ENCODE measurements at regions not wholly inside any gene's neighbourhood (a gene's known extent, or its start where the extent isn't known, plus 50 kb on each side); places are given as distances from the start of the nearest gene placed in this dataset.

GRCh38 chr4:101593666-101594065 lies 196.9 kb upstream of the BANK1 start:
- DNase-seq (ENCODE audit: low read depth), result no peak

GRCh38 chr4:101584306-101584705 lies 206.2 kb upstream of the BANK1 start:
- DNase-seq (ENCODE audit: low read depth), result no peak

GRCh38 chr4:101563126-101563525 lies 215.8 kb upstream of the PPP3CA start:
- no peak for DNase-seq (ENCODE audit: low read depth)

GRCh38 chr4:101556842-101557241 lies 209.5 kb upstream of the PPP3CA start:
- DNase-seq (ENCODE audit: low read depth), result no peak

GRCh38 chr4:101555341-101555880 lies 208.1 kb upstream of the PPP3CA start:
- DNase-seq (ENCODE audit: low read depth), result no peak

GRCh38 chr4:101540336-101540735 lies 193.0 kb upstream of the PPP3CA start:
- no peak for DNase-seq (ENCODE audit: low read depth)

GRCh38 chr4:101528526-101528925 lies 181.2 kb upstream of the PPP3CA start:
- DNase-seq (ENCODE audit: low read depth), result no peak

- peak; percentile 14 for DNase-seq (ENCODE audit: low read depth)
These were observed 179.9 kb upstream of the PPP3CA start for GRCh38 chr4:101527188-101527587.

- DNase-seq (ENCODE audit: low read depth), result no peak
These were observed 168.2 kb upstream of the PPP3CA start for GRCh38 chr4:101515566-101515965.

GRCh38 chr4:101515099-101515498 lies 167.8 kb upstream of the PPP3CA start:
- no peak for DNase-seq (ENCODE audit: low read depth)

- DNase-seq (ENCODE audit: low read depth), result no peak
These were observed 165.1 kb upstream of the PPP3CA start for GRCh38 chr4:101512416-101512815.

- no peak for DNase-seq (ENCODE audit: low read depth)
These were observed 154.1 kb upstream of the PPP3CA start for GRCh38 chr4:101501421-101501820.

- DNase-seq (ENCODE audit: low read depth), result no peak
These were observed 153.4 kb upstream of the PPP3CA start for GRCh38 chr4:101500742-101501141.

- DNase-seq (ENCODE audit: low read depth), result no peak
These were observed 127.9 kb upstream of the PPP3CA start for GRCh38 chr4:101475246-101475645.

- DNase-seq (ENCODE audit: low read depth), result no peak
These were observed 123.9 kb upstream of the PPP3CA start for GRCh38 chr4:101471201-101471600.

GRCh38 chr4:101464596-101464995 lies 117.3 kb upstream of the PPP3CA start:
- no peak for DNase-seq (ENCODE audit: low read depth)

- no peak for DNase-seq (ENCODE audit: low read depth)
These were observed 111.6 kb upstream of the PPP3CA start for GRCh38 chr4:101458914-101459313.

- no peak for DNase-seq (ENCODE audit: low read depth)
These were observed 111.1 kb upstream of the PPP3CA start for GRCh38 chr4:101458473-101458872.

- DNase-seq (ENCODE audit: low read depth), result no peak
These were observed 103.8 kb upstream of the PPP3CA start for GRCh38 chr4:101451086-101451485.

- no peak for DNase-seq (ENCODE audit: low read depth)
These were observed 94.1 kb upstream of the PPP3CA start for GRCh38 chr4:101441446-101441845.

GRCh38 chr4:101439926-101440325 lies 92.6 kb upstream of the PPP3CA start:
- DNase-seq (ENCODE audit: low read depth), result no peak

GRCh38 chr4:101421386-101421785 lies 74.1 kb upstream of the PPP3CA start:
- DNase-seq (ENCODE audit: low read depth), result no peak

GRCh38 chr4:101420661-101421060 lies 73.3 kb upstream of the PPP3CA start:
- DNase-seq (ENCODE audit: low read depth), result no peak

GRCh38 chr4:101419336-101420135 lies 72.2 kb upstream of the PPP3CA start:
- DNase-seq (ENCODE audit: low read depth), result no peak
